GM19372 (cell line): ENCODE measurements at regions not wholly inside any gene's neighbourhood (a gene's known extent, or its start where the extent isn't known, plus 50 kb on each side); places are given as distances from the start of the nearest gene placed in this dataset.

Experiments used
- ATAC-seq: cut with Tn5 transposase; IDR thresholded peaks from one replicate; pipeline ENCODE4 v1.9.1; 2021; ENCODE audit warnings: mild to moderate bottlenecking, low read depth, moderate library complexity; ENCODE audit not compliant: unreplicated experiment

- no peak for ATAC-seq
Observed at GRCh38 chr9:113646946-113647914, 183.7 kb downstream of the RGS3 start.

- ATAC-seq = no peak
Observed at GRCh38 chr9:113648048-113648447, 184.5 kb downstream of the RGS3 start.

GRCh38 chr9:113648586-113648985, 185.1 kb downstream of the RGS3 start:
- no peak for ATAC-seq

GRCh38 chr9:113649054-113649453, 185.5 kb downstream of the RGS3 start:
- ATAC-seq = no peak

- no peak for ATAC-seq
Observed at GRCh38 chr9:113649855-113650206, 186.3 kb downstream of the RGS3 start.

GRCh38 chr9:113650207-113651131, 186.9 kb downstream of the RGS3 start:
- ATAC-seq = no peak

- ATAC-seq = no peak
Observed at GRCh38 chr9:113651896-113652295, 188.4 kb downstream of the RGS3 start.

- no peak for ATAC-seq
Observed at GRCh38 chr9:113652355-113653152, 189.0 kb downstream of the RGS3 start.

- ATAC-seq = no peak
Observed at GRCh38 chr9:113653746-113654604, 190.4 kb downstream of the RGS3 start.

GRCh38 chr9:113654605-113655428, 191.3 kb downstream of the RGS3 start:
- no peak for ATAC-seq

- ATAC-seq = no peak
Observed at GRCh38 chr9:113656771-113657670, 193.5 kb downstream of the RGS3 start.

GRCh38 chr9:113657765-113658544, 194.4 kb downstream of the RGS3 start:
- ATAC-seq = peak; percentile 84

- no peak for ATAC-seq
Observed at GRCh38 chr9:113658545-113658895, 195.0 kb downstream of the RGS3 start.

GRCh38 chr9:113659039-113659438, 195.5 kb downstream of the RGS3 start:
- no peak for ATAC-seq

- ATAC-seq = no peak
Observed at GRCh38 chr9:113659740-113660139, 196.2 kb downstream of the RGS3 start.

- ATAC-seq = no peak
Observed at GRCh38 chr9:113660196-113660595, 196.7 kb downstream of the RGS3 start.

- ATAC-seq = no peak
Observed at GRCh38 chr9:113661074-113661473, 197.5 kb downstream of the RGS3 start.
